Trophoblast cell (in vitro differentiated cells and primary cell): ENCODE measurements at regions not wholly inside any gene's neighbourhood (a gene's known extent, or its start where the extent isn't known, plus 50 kb on each side); places are given as distances from the start of the nearest gene placed in this dataset.

Experiments used
- DNase-seq, 2 donors: peaks; one replicate each; pipeline ENCODE4 v3.0.0-alpha.2; 2016
- H2AFZ ChIP-seq: 2 replicates; pipeline ENCODE4 v1.6.1; 2013; ENCODE audit warnings: low read length, moderate library complexity, mild to moderate bottlenecking; ENCODE audit not compliant: insufficient read depth, poor library complexity
- H2AK5ac ChIP-seq: 2 replicates; pipeline ENCODE4 v1.6.1; 2013; ENCODE audit warnings: mild to moderate bottlenecking, low read length
- H2BK120ac ChIP-seq: 2 replicates; pipeline ENCODE4 v1.6.1; 2013; ENCODE audit warnings: low read length, mild to moderate bottlenecking, moderate library complexity; ENCODE audit not compliant: insufficient read depth, poor library complexity
- H2BK12ac ChIP-seq: 2 replicates; pipeline ENCODE4 v1.6.1; 2013; ENCODE audit warnings: mild to moderate bottlenecking, low read length, moderate library complexity
- H2BK5ac ChIP-seq: 2 replicates; pipeline ENCODE4 v1.6.1; 2013; ENCODE audit warnings: low read length, low read depth, moderate library complexity, mild to moderate bottlenecking; ENCODE audit not compliant: poor library complexity
- H3K14ac ChIP-seq: 2 replicates; pipeline ENCODE4 v1.6.1; 2013; ENCODE audit warnings: mild to moderate bottlenecking, low read length
- H3K18ac ChIP-seq: 2 replicates; pipeline ENCODE4 v1.6.1; 2013; ENCODE audit warnings: mild to moderate bottlenecking, low read length
- H3K23ac ChIP-seq: 2 replicates; pipeline ENCODE4 v1.6.1; 2013; ENCODE audit warnings: low read length
- H3K27ac ChIP-seq: 2 replicates; pipeline ENCODE4 v1.5.1; 2013; ENCODE audit warnings: low read depth, mild to moderate bottlenecking, inconsistent platforms, low read length, moderate library complexity
- H3K27me3 ChIP-seq: 2 replicates; pipeline ENCODE4 v1.6.1; 2013; ENCODE audit warnings: inconsistent platforms, mild to moderate bottlenecking, low read length, moderate library complexity; ENCODE audit not compliant: insufficient read depth
- H3K36me3 ChIP-seq, 2 experiments: 1 replicate in 1 of 2; 2 replicates in 1 of 2; pipeline ENCODE4 v1.6.1; 2013; ENCODE audit warnings: low read length in 2 of 2, mild to moderate bottlenecking in 2 of 2, moderate library complexity in 1 of 2; ENCODE audit not compliant: insufficient read depth in 2 of 2, control insufficient read depth in 1 of 2
- H3K4ac ChIP-seq: 2 replicates; pipeline ENCODE4 v1.6.1; 2013; ENCODE audit warnings: low read depth, mild to moderate bottlenecking, low read length, moderate library complexity
- H3K4me1 ChIP-seq, 2 experiments: 1 replicate in 1 of 2; 2 replicates in 1 of 2; pipeline ENCODE4 v1.6.1; 2013; ENCODE audit warnings: low read length in 2 of 2, mild to moderate bottlenecking in 2 of 2, moderate library complexity in 1 of 2; ENCODE audit not compliant: insufficient read depth in 2 of 2, control insufficient read depth in 1 of 2
- H3K4me2 ChIP-seq: 2 replicates; pipeline ENCODE4 v1.6.1; 2013; ENCODE audit warnings: inconsistent platforms, mild to moderate bottlenecking, low read length, moderate library complexity
- H3K4me3 ChIP-seq: 2 replicates; pipeline ENCODE4 v1.5.1; 2013; ENCODE audit warnings: mild to moderate bottlenecking, low read depth, low read length, inconsistent platforms
- H3K79me1 ChIP-seq: one replicate; pipeline ENCODE4 v1.6.1; 2013; ENCODE audit warnings: low read length
- H3K79me2 ChIP-seq: 2 replicates; pipeline ENCODE4 v1.6.1; 2013; ENCODE audit warnings: low read length, mild to moderate bottlenecking; ENCODE audit not compliant: control insufficient read depth, insufficient read depth, poor library complexity
- H3K9ac ChIP-seq: 2 replicates; pipeline ENCODE4 v1.6.1; 2013; ENCODE audit warnings: mild to moderate bottlenecking, low read length
- H3K9me3 ChIP-seq: 2 replicates; pipeline ENCODE4 v1.6.1; 2013; ENCODE audit warnings: low read depth, mild to moderate bottlenecking, control low read depth, inconsistent platforms, low read length; ENCODE audit not compliant: insufficient read depth
- H4K12ac ChIP-seq: 2 replicates; pipeline ENCODE4 v1.6.1; 2013; ENCODE audit warnings: low read depth, mild to moderate bottlenecking, low read length, moderate library complexity
- H4K8ac ChIP-seq: 2 replicates; pipeline ENCODE4 v1.6.1; 2013; ENCODE audit warnings: low read depth, mild to moderate bottlenecking, low read length, moderate library complexity
- H4K91ac ChIP-seq: one replicate; pipeline ENCODE4 v1.6.1; 2013; ENCODE audit warnings: low read depth, mild to moderate bottlenecking, low read length, moderate library complexity
- WGBS: extraction: QIAGEN DNeasy Blood & Tissue Kit; methylation state at CpG from one replicate; pipeline ENCODE4 v1.1.7; 2013; ENCODE audit warnings: missing lambda C conversion rate; ENCODE audit not compliant: insufficient read length, insufficient coverage; ENCODE audit errors: extremely low coverage; 5-methylcytosine and 5-hydroxymethylcytosine counted together

- H3K4me2 ChIP-seq, result peak overlapping the region; percentile 11
- DNase-seq, result peak in 1 of 2 donors; percentile 33
- H3K4me1 ChIP-seq, result peaks cover 22 to 33% of the 10 kb centered on the region in 2 experiments
These were observed 69.1 kb downstream of the ARHGEF18 start for GRCh38 chr19:7417671-7418324.

GRCh38 chr19:7418596-7418995 lies 69.9 kb downstream of the ARHGEF18 start:
- no peaks in the 10 kb centered on the region for H3K27me3 ChIP-seq
- H2BK12ac ChIP-seq, result peak overlapping the region; percentile 1
- H2BK5ac ChIP-seq, result peak overlapping the region; percentile 7
- peak overlapping the region; percentile 54 for H3K27ac ChIP-seq
- H4K8ac ChIP-seq, result no peak overlapping the region
- WGBS, result no CpG with 5 or more reads among the region's 9 CpGs
- peak overlapping the region; percentile 16 for H4K91ac ChIP-seq
- H3K4me2 ChIP-seq, result no peak overlapping the region
- no peaks in the 10 kb centered on the region for H3K9me3 ChIP-seq
- no peak overlapping the region for H3K23ac ChIP-seq
- peaks cover 7% of the 10 kb centered on the region for H3K79me2 ChIP-seq
- H2AFZ ChIP-seq, result no peak overlapping the region
- no peak for DNase-seq
- H3K14ac ChIP-seq, result peak overlapping the region; percentile 25
- H3K36me3 ChIP-seq, result peaks cover 6 to 12% of the 10 kb centered on the region in 2 experiments
- H3K4ac ChIP-seq, result peak overlapping the region; percentile 65
- no peak overlapping the region for H4K12ac ChIP-seq
- H3K9ac ChIP-seq, result no peak overlapping the region
- H3K79me1 ChIP-seq, result peaks cover 12% of the 10 kb centered on the region
- peak overlapping the region; percentile 0 for H3K18ac ChIP-seq
- peak overlapping the region; percentile 55 for H2AK5ac ChIP-seq
- H3K4me3 ChIP-seq, result no peak overlapping the region
- peaks cover 22 to 35% of the 10 kb centered on the region in 2 experiments for H3K4me1 ChIP-seq
- peak overlapping the region; percentile 1 for H2BK120ac ChIP-seq

More at GRCh38 chr19:7417671-7418324, 69.1 kb downstream of the ARHGEF18 start:
- Histone ChIP-seq H2AFZ (no peak overlapping the region), H2BK120ac (no peak overlapping the region), H3K9ac (no peak overlapping the region), H3K14ac (peak overlapping the region; percentile 25), H3K23ac (no peak overlapping the region), H3K18ac (peak overlapping the region; percentile 0), H4K12ac (no peak overlapping the region), H3K79me1 (peaks cover 9% of the 10 kb centered on the region), H4K8ac (peak overlapping the region; percentile 70), H3K4ac (peak overlapping the region; percentile 65), H3K36me3 (peaks cover 3 to 12% of the 10 kb centered on the region in 2 experiments), H2BK5ac (peak overlapping the region; percentile 31), H3K79me2 (peaks cover 7% of the 10 kb centered on the region), H2BK12ac (no peak overlapping the region), H3K4me3 (no peak overlapping the region), H3K27ac (peak overlapping the region; percentile 54), H3K27me3 (no peaks in the 10 kb centered on the region), H4K91ac (peak overlapping the region; percentile 51), H3K9me3 (no peaks in the 10 kb centered on the region), H2AK5ac (no peak overlapping the region)
- WGBS, result no CpG with 5 or more reads among the region's 9 CpGs

GRCh38 chr19:7419153-7419552 lies 69.7 kb downstream of the PEX11G start:
- Histone ChIP-seq H2BK120ac (no peak overlapping the region), H2BK12ac (peak overlapping the region; percentile 17), H2AFZ (no peak overlapping the region), H3K4me1 (peaks cover 22 to 35% of the 10 kb centered on the region in 2 experiments), H3K79me1 (peaks cover 12% of the 10 kb centered on the region), H2AK5ac (peak overlapping the region; percentile 64), H4K8ac (no peak overlapping the region), H3K9ac (no peak overlapping the region), H3K79me2 (peaks cover 7% of the 10 kb centered on the region), H3K27ac (no peak overlapping the region), H3K14ac (no peak overlapping the region), H3K4me3 (no peak overlapping the region), H3K23ac (no peak overlapping the region), H3K9me3 (no peaks in the 10 kb centered on the region), H3K4me2 (no peak overlapping the region), H3K27me3 (no peaks in the 10 kb centered on the region), H3K4ac (peak overlapping the region; percentile 44), H3K18ac (peak overlapping the region; percentile 91), H4K12ac (no peak overlapping the region), H4K91ac (peak overlapping the region; percentile 49), H3K36me3 (peaks cover 6 to 12% of the 10 kb centered on the region in 2 experiments), H2BK5ac (no peak overlapping the region)
- no peak for DNase-seq
- WGBS, result no CpG with 5 or more reads among the region's 12 CpGs

GRCh38 chr19:7419777-7420439 lies 68.9 kb downstream of the PEX11G start:
- H3K27ac ChIP-seq, result no peak overlapping the region
- H3K4ac ChIP-seq, result peak overlapping the region; percentile 64
- no peaks in the 10 kb centered on the region for H3K27me3 ChIP-seq
- peaks cover 12% of the 10 kb centered on the region for H3K79me1 ChIP-seq
- peaks cover 7% of the 10 kb centered on the region for H3K79me2 ChIP-seq
- no peak overlapping the region for H2BK120ac ChIP-seq
- H3K23ac ChIP-seq, result no peak overlapping the region
- H3K36me3 ChIP-seq, result peaks cover 6 to 12% of the 10 kb centered on the region in 2 experiments
- H4K8ac ChIP-seq, result no peak overlapping the region
- no peak overlapping the region for H3K4me3 ChIP-seq
- H2AFZ ChIP-seq, result no peak overlapping the region
- no CpG with 5 or more reads among the region's 10 CpGs for WGBS
- H2BK12ac ChIP-seq, result no peak overlapping the region
- no peak overlapping the region for H3K14ac ChIP-seq
- H3K9me3 ChIP-seq, result no peaks in the 10 kb centered on the region
- H4K91ac ChIP-seq, result no peak overlapping the region
- no peak overlapping the region for H3K18ac ChIP-seq
- no peak for DNase-seq
- H3K4me2 ChIP-seq, result no peak overlapping the region
- no peak overlapping the region for H2BK5ac ChIP-seq
- H2AK5ac ChIP-seq, result no peak overlapping the region
- H3K4me1 ChIP-seq, result peaks cover 22 to 35% of the 10 kb centered on the region in 2 experiments
- no peak overlapping the region for H3K9ac ChIP-seq
- H4K12ac ChIP-seq, result no peak overlapping the region
